ENCODE measurements at regions not wholly inside any gene's neighbourhood (a gene's known extent, or its start where the extent isn't known, plus 50 kb on each side); places are given as distances from the start of the nearest gene placed in this dataset.

- DNase-seq (ENCODE audit: low spot score) = no peak
These were observed 331.3 kb downstream of the NDFIP2 start for GRCh38 chr13:79812070-79812850.

DNA sequence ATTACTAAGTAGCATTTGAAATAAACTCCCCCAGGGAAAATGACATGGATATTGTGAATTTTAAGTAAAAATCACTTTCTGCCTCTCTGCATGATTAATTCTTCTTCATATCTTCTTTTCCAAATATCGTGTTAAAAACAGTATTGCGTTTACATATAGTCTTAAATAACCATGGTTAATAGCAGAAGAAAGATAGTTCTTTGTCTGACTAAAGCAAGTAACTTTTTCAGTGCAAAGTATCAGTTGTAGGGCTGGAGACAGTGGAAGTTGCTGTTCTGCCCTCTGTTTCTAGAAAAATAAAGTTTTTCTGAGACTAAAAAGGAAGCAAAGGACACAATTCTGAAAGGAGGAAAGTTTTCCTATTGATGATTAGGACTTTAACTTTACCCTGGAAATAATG is 330.2 kb downstream of the NDFIP2 start:
- DNase-seq (ENCODE audit: low spot score) = no peak

DNA sequence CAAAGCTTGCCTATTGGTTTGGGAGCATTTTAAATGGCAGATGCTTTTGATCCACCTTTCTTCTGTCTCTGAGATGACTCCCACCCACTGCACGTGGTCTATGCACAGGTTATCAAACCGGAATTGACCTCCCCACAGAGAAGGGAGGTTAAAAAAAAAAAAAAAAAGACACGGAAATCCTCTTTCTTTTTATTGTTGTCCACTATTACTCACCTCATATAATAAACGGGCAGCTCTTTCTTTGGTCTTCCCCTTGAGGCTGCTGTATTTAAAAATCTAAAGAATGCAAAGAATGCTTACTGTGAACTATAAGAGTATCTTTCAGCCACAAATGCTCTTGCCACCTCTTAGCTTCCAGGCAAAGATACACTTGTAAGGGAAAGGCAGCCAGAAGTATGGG is 329.7 kb downstream of the NDFIP2 start:
- no peak for DNase-seq (ENCODE audit: low spot score)

DNA sequence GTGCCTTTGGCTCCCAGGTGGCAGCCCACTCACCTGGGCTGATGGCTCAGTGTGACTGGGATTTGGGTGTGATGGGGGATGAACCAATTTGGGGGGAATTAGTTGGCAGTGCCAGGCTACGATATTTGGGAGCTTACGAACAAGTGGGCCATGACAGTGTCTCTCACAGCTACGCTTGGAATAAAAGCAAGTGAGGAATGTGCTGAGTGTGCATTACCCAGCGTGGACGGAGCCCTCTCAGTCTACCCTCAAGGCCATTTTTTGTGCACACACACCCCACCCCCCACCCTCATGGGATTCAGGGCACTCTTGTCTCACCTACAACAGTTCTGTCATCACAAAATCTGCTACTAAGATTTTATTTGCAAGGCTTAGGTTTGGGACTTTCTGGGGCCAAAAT is 329.1 kb downstream of the NDFIP2 start:
- no peak for DNase-seq (ENCODE audit: low spot score)

GRCh38 chr13:79808475-79808874 is 327.5 kb downstream of the NDFIP2 start:
- DNase-seq (ENCODE audit: low spot score) = no peak

GRCh38 chr13:79807554-79807953 is 326.6 kb downstream of the NDFIP2 start:
- DNase-seq (ENCODE audit: low spot score) = no peak

DNA sequence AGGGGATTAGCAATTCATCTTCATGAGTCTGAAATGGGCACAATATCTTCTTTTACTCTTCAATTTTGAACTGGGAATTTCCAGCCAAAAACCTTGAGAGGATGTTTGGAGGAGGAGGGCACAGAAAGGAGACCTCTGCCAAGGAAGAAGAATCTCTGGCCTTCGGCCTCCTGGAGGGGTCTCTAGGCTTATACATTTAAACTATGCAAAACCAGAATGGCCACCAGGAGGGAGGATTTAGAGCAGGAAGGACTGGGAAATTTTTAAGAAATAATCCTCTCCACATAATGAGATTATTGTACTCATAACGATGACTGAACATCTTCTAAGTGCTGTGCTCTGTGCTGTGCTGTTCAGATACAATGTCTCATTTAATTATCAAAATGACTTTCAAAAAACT is 325.9 kb downstream of the NDFIP2 start:
- no peak for DNase-seq (ENCODE audit: low spot score)

DNA sequence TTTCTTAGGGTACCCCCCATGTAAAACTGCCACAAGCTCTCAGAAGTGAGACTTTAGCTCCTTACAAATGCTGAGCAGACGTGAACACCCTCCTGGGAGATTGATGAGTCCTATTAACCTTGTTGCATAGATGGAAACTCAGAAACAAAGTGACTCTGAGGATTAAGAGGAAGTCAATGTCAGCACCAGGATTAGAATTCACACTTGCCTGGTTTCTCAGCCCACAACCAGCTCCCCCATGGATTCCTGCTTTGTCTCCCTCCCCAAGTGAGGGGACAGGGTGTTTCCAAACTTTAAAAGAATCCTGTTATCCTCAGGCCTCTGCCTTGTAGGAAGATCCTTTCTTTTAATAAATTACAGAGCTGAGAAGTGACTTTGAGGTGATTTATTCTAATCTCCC is 324.4 kb downstream of the NDFIP2 start:
- no peak for DNase-seq (ENCODE audit: low spot score)

DNA sequence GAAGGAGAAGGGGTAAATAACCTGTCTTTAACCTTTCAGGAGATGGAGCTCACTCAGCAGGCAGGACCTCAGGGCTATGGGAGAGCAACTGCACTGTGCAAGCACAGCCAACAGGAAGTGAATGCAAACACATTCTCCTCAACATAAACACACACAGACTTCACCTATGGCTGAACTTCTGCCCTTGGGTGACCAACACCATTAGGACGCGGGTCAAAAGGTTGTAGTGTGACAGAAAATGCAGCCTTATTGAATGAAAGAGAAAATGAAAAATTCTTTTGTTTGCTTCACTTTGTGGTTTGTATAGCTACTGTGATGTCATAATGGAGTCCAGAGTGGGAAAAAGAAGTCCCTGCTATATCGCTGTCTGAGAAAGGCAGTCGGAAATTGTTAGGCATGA is 323.0 kb downstream of the NDFIP2 start:
- no peak for DNase-seq (ENCODE audit: low spot score)

DNA sequence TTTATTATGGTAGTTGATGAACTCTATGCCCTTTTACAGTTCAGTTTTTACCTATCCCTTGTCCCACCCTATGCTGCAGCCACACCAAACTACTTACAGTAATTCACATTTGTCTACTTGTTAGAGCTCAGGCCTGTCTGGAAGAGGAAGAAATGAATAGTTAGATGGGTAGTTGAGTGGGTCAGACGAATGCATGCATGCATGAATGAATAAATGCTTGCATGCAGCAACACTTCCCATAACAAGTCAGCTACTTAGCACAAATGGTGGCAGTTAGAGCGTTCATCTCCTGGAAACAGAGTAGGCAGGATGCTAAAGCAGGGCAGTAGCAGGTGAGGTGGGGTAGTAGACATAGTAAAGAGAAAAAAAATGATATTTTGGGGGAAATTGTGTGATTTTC is 322.3 kb downstream of the NDFIP2 start:
- no peak for DNase-seq (ENCODE audit: low spot score)

DNA sequence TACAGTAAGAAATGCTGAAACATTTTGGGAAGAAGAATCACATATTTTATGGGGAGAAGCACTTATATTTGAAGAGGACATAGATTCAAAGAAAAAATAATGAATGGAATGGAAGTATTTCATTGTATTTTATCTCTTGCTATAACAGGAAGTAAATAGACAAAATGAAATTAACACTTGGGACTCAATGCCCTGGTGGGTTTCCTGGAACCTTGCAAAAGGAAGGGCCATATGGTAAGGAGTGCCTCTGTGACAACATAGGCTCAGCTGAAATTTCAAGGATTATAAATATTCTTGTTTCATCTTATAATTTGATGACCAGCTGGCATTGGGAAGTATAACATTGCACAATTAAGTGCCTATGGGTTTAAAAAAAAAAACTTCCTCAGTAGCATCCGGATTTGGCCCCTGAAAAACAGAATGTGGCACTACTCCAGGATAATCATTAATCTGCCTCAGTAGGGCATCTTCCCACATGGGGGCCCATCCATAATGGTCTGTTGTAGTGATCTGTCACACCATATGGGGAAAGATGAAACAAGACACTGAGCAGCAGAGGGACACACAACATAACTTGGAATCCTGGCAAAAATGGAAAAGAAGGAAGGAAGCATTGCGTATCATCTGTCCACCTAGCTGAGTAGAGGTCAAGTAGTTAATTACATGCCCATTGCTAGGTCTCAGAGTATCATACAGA is 321.6 kb downstream of the NDFIP2 start:
- no peak for DNase-seq (ENCODE audit: low spot score)

GRCh38 chr13:79799059-79799867 is 318.3 kb downstream of the NDFIP2 start:
- no peak for DNase-seq (ENCODE audit: low spot score)

DNA sequence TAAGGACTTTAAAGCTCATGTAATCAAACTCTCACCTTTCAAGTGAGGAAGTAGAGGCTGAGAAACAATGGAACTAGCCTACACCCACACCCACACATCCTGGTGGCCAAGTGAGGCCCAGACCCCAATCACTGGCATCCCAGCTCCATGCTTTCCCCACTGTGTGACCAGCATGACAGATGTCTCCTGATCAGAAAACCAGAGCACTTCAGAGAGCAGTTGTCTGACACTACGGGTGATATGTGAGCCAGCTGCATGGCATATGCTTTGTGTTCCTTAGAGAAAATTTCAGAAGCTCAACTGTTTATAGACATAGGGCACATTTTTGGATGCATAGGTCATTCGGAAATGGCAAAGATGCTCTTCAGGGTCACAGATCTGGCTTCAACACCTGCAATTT is 315.2 kb downstream of the NDFIP2 start:
- no peak for DNase-seq (ENCODE audit: low spot score)

DNA sequence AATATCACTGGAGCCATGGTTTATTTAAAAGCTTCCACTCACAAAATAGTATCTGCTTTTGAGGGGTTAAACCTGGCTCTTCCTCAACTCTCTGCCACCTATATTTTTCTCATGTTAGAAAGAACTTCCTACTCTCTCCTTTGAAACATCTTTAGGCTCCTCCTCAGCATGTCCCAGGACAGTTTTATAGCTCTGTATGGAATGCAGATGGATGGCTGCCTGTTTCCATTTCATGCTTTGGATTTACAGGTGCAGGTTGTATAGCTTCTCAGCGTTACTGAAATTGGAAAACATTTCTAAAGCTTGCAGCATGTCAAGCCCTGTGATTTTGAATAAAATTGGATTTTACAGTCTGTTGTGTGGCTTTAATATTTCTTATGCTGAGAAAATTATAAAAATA is 314.0 kb downstream of the NDFIP2 start:
- DNase-seq (ENCODE audit: low spot score) = no peak

DNA sequence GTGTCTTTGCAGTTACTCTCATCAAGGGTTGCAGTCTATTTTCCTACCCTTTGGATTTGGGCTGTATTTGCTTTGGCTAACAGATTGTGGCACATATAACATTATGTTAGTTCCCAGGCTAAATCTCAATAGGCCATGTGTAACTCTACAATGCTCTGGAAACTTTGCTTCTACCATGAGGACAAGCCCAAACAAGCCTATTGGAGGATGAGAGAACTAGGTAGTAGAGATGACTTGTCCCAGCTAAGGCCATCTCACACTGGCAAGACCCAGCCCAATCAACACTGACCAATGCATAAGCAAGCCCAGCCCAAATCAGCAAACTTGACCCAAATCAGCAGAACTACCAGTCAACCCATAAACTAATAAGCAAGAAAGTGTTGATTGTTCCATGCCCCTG is 311.8 kb downstream of the NDFIP2 start:
- DNase-seq (ENCODE audit: low spot score) = no peak

DNA sequence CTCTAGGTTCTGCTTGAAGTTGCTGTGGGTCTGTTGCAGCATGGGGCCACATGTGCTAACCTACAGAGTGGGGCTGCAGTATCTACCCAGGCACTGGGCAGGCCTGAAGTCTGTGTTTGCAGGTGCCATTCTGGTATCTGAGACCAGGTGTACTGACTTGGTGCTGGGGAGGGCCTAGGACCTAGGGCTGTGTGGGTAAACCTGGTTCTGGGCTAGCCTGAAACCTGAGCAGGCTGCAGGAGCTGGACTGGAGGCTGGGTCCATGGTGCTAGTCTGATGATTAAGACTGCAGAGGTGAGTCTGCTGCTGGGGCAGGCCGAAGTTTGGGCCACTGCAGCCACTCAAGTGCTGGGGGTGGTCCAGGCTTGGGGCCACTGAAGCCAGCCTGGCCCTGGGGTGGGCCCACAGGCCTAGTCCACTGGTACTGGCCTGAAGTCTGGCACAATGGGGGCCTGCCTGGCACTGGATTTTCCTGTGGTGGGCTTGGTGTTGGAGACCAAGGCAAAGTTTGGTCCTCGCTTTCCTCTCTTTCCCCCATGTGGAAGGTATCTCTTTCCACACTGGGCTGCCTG is 310.6 kb downstream of the NDFIP2 start:
- no peak for DNase-seq (ENCODE audit: low spot score)

- no peak for DNase-seq (ENCODE audit: low spot score)
These were observed 305.2 kb downstream of the NDFIP2 start for GRCh38 chr13:79786176-79786575.

DNA sequence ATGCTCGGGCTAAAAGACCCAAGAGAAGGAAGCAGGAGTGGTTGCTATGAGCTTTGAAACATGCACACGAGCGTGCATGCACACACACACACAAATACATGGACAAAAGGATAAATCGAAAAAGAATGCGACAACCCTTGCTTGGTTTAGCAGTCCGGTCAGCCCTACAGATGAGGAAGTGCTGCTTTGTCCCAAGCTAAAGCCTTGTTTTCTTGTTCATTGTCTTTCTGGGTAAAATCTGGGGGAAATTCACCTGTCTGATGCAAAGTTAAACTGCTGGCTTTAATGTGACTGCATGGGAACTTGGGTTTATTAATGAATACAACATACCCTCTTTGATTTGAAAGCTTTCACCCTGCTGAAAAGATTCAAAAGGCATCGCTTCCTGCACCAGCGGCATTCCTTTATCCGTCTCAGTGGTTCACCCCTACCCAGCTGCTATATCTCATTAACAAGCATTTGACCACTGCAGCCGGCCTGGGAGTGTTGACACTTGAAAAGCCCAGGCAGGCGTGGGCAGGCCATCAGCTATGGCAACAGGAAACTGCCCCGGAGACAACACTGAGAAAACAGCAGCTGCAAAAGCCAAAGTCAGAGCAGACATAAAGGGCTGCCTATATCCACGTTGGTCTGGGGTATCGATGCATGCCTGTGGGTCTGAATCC is 301.7 kb downstream of the NDFIP2 start:
- DNase-seq (ENCODE audit: low spot score) = no peak

- no peak for DNase-seq (ENCODE audit: low spot score)
These were observed 301.0 kb downstream of the NDFIP2 start for GRCh38 chr13:79781829-79782540.

- no peak for DNase-seq (ENCODE audit: low spot score)
These were observed 299.3 kb downstream of the NDFIP2 start for GRCh38 chr13:79780240-79780639.

- no peak for DNase-seq (ENCODE audit: low spot score)
These were observed 298.8 kb downstream of the NDFIP2 start for GRCh38 chr13:79779761-79780160.
